IPS-18c (cell line): ENCODE measurements at regions not wholly inside any gene's neighbourhood (a gene's known extent, or its start where the extent isn't known, plus 50 kb on each side); places are given as distances from the start of the nearest gene placed in this dataset.

Experiments
- H3K4me3 ChIP-seq: 2 replicates; pipeline ENCODE4 v1.7.0; 2013; ENCODE audit warnings: low read depth, mild to moderate bottlenecking, low read length, moderate library complexity; ENCODE audit not compliant: insufficient read depth
- H3K9me3 ChIP-seq: one replicate; pipeline ENCODE4 v1.6.1; 2013; ENCODE audit warnings: mild to moderate bottlenecking, low read length, moderate library complexity; ENCODE audit not compliant: control insufficient read depth, insufficient read depth

DNA sequence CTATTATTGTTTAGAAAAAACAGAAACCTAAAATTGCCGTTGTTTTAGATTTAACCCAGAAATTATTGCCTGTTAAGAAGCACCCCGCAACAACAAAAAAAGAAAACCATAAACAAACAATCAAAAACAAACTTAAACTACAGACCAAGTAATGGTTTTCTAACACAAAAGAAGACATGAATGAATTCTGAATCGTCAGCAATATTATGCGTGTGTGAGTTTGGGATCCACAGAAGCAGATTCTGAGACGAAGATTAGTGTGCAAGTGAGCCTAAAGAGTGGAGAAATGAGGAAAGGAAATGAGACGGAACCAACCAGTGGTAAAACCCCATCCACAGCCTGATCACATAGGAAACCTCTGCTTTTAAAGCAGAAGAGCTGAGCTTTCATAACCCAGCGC lies 1514.9 kb upstream of the PIK3C3 start:
- H3K4me3 ChIP-seq, result no peak overlapping the region
- no peaks in the 10 kb centered on the region for H3K9me3 ChIP-seq

DNA sequence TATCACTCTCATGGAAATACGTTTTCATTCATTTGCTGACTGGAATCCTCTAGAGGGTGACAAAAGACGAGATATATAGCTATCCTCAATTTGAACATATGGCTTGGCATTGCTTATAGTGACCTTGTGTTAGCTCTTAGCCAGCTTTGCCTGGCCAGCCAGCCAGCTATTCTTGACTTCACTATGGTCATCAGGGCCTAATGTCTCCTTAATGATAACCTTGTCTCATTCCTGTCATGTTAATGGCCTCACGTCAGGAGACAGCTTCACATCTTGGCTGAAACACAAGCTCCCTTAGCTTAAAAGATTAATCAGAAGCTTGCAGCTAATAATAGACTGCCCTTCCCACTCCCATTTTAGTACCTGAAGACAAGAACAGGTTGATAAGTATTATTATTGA lies 1517.5 kb upstream of the PIK3C3 start:
- no peak overlapping the region for H3K4me3 ChIP-seq

DNA sequence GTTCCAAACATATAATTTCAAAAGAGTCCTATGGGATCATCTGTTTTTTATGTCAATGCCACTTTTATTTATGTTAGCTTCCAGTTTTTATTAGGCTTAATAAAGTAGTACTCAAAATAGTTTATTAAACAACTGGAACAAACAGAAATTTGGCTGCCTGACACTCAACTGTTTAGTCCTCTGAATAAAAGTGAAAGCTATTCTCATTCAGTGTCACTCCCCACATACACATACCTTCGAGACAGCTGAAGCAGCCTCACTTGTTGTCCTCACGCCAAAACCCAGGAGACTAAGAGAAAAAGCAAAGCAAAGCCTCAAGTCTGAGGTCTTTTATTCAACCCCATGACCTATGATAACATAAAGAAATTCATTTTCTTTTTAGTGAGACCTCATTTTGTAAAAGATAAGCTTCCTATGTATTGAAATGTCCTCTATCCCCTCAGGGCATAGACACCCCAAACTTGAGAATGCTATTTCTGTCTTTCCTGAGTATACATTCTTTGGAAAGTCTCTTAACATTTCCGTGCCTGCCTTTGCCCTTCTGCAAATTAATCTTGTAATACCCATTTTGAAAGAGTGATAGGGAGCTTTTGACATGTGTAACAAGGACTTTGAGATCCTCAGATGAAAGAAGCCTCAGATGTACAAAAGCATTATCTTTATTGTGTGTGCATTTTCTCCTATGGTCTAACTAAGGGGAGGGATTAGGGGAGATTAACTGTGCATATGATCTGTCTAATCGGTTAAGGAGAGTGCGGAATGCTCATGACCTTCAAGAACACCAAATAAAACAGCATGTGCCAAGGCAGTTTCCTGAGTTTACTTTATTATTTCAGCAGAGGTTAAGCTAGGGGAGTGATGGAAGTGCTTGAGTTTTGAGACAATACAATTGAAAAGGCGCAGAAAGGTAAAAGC lies 1523.7 kb upstream of the PIK3C3 start:
- no peak overlapping the region for H3K4me3 ChIP-seq
- no peaks in the 10 kb centered on the region for H3K9me3 ChIP-seq

More for the DNA sequence above, 1517.5 kb upstream of the PIK3C3 start:
- H3K9me3 ChIP-seq, result no peaks in the 10 kb centered on the region

DNA sequence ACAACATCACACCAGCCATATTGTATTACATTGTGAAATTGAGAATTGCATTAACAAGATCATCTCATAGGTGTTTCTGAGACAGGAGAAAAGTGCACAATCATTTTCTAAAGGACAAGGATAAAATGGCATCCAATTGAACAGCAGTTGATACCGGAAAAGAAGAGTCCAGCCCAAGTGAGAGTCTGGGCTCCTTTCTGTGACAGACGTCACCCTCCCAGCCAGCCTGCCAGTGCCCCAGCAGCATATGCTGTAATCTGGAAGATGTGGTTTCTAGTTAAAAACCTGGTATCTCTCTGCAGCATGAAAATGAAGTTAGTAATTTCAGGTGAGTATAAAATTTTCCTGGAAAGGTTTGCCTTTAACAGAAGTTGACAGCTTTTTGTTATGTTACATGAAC lies 1531.7 kb upstream of the PIK3C3 start:
- Histone ChIP-seq H3K4me3 (no peak overlapping the region), H3K9me3 (no peaks in the 10 kb centered on the region)

DNA sequence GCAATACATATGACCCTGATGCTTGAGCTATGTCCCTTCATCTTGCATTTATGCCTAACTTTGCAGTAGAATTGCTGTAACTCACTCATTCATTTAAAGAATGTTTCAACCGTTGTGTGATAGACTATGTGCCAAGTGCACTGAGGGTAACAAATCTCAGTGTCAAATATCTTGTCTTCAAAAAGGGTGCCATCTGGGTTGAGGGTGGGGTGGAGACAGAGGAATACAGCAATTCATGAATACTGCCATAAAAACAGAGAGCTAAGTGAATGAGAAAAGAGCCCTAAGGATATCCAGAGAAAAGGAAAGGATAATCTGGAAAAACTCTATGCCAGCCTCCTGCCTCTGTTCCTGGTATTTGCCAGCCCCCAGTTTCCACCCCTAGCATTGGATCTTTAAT lies 1534.4 kb upstream of the PIK3C3 start:
- H3K9me3 ChIP-seq, result no peaks in the 10 kb centered on the region
- H3K4me3 ChIP-seq, result no peak overlapping the region

DNA sequence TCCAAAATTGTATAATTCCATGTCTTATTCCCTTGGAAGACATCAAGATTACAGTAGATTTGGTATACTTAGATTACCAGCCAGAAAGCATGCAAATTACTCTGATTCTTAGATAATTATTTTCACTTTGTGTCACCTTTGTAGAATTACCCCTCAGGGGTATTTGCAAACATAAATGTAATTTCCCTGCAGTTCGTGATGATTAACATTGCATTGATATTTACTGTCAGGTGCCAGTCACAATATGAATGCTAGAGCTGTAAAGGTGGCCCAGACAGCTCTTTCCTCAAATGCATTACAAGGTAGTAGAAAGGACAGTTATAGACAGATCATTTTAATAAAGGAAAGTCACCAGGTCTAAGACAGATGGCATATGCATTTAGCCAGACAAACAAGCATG lies 1537.5 kb upstream of the PIK3C3 start:
- Histone ChIP-seq H3K9me3 (no peaks in the 10 kb centered on the region), H3K4me3 (no peak overlapping the region)

DNA sequence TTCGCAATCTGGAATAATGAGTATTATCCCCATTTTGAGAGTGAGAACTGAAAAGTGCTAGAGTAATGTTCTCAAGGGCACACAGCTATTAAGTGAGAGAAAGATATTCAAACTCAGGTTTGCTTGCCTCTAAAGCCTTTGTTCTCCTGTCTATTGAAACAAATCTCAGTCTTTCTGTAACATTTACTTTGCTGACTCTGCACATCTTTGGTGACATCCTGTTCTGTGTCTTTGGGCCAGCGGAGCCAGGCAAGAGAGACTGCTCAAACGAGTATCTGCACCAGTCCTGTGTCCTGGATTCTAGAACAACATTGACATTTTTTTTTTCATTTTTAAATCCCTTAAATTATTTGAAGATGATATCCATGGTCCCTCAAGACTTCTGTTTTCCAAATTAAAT lies 1539.2 kb upstream of the PIK3C3 start:
- Histone ChIP-seq H3K4me3 (no peak overlapping the region), H3K9me3 (no peaks in the 10 kb centered on the region)

DNA sequence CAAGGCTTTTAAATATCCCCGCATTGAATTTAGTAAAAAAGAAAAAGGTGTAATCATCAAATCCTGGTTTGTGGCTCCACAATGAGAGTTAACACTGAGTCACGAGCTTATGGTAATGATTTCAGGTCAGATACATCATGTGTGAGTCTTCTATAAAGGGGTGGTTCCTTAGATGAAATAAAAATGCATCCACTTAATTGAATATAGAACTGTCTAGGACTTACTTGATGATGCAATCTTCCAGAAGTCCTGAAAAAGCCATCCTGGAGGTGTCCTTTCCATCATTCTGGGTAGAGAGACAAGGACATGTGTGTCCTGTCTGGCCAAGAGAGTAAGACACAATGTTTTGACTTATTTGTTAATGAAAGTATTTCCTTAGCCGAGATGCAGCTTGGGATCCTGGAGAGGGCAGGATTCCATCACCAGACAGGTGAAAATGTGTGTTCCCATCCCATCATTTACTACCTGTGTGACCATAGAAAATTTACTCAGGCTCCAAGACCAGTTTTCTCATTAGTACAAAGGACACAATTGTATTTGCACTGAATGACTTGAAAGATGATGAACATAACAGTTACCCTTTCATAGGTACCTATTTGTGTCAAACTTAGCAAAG lies 1539.8 kb upstream of the PIK3C3 start:
- Histone ChIP-seq H3K9me3 (no peaks in the 10 kb centered on the region), H3K4me3 (no peak overlapping the region)

DNA sequence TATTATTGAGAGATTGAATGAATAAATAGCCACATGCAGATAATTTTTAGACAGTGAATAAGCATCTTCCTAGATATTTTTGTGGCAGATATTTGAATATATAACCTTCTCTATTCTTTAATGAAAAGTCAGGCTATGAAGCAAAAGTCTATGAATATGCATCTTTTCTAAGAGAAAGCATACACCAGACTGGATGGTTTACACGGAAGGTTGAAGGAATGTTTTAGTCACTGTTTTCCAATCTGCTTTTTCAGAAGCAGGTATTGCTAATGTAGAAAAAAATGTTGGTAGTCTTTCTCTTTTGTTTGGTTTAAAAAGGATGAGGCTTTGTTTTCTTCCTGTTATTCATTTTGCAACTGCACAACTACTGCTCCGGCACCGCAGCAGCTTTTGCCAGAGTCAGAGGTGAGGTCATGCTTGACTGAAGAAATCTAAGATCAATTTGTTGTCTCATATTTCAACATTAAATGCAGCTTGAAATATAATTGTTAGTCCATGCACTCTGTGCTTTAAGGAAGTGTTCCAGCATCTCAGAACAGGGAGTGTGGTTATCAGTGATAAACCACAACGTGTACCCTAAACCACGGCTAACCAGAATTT lies 1540.8 kb upstream of the PIK3C3 start:
- H3K4me3 ChIP-seq, result no peak overlapping the region

DNA sequence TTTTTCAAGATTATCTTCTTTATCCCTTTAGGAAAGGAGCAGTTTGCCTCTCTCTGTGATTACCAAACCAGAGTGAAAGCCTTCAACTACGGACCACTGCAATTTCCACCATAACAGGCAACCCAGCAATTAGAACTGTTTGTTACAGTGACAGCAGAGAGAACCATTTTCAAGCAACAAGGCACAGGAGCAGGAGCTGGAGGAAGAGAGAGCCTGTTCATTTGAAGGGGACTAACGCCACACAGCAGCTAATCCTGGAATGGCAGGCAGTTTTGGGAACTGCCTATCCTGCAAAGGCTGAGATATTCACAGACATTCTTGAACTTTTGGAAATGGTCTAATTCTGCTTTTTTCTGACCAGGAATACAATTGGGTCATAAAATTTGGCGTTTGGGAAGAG lies 1541.9 kb upstream of the PIK3C3 start:
- Histone ChIP-seq H3K4me3 (no peak overlapping the region), H3K9me3 (no peaks in the 10 kb centered on the region)

More for the DNA sequence above, 1540.8 kb upstream of the PIK3C3 start:
- no peaks in the 10 kb centered on the region for H3K9me3 ChIP-seq

DNA sequence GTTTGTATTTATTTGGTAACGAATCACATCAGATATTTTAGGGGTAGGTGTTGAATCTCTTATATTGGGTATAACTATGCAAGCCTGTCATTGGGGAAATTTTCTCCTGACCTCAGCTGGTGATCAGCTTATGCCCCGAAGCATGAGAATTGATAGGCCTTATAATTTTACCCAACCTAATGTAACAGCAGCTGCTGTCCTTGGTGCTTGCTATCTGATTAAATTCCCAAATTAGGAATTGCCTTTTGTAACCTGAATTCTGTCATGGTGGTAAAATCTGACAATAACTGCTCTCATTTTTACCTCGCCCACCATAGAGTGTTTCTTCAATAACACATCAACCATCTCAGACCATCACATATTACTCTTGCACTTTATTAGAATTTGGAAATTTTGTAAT lies 1542.6 kb upstream of the PIK3C3 start:
- Histone ChIP-seq H3K4me3 (no peak overlapping the region), H3K9me3 (no peaks in the 10 kb centered on the region)

DNA sequence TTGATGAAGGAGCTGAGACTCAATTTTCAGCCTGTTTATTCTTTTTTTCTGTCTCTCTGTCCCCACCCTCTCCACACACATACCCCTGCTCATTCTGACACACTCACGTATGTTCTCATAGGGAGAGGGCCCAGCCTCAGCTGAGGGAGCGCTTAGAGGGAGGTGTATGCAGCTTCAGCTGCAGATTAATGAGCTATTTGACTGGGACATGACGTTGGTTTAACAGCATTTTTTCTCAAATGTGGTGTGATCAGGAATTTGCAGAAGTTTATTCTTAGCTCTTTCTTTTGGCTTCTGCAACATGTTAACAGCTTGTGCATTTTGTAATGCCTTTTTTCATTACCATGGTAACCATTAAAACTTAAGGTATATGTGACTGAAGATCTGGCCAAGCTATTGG lies 1547.1 kb upstream of the PIK3C3 start:
- Histone ChIP-seq H3K9me3 (no peaks in the 10 kb centered on the region), H3K4me3 (no peak overlapping the region)

DNA sequence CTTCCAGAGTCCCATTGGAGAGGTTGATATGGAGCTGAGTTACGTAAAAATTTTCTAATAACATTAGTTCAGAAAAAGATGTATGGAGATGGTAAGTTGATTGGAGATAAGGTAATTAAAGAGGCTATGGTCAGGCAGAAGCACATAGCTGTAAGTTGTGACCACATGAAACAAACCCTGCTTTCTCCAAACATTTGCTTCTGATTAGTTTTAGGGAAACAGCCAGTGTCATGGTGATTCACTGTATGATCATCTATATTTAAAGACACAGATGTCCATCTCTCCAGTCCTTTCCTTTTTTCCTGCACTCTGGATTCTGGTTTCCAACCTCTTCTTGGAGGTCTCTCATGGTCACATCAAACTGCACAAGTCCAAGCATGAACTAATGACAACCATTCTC lies 1550.8 kb upstream of the PIK3C3 start:
- no peak overlapping the region for H3K4me3 ChIP-seq
- no peaks in the 10 kb centered on the region for H3K9me3 ChIP-seq

DNA sequence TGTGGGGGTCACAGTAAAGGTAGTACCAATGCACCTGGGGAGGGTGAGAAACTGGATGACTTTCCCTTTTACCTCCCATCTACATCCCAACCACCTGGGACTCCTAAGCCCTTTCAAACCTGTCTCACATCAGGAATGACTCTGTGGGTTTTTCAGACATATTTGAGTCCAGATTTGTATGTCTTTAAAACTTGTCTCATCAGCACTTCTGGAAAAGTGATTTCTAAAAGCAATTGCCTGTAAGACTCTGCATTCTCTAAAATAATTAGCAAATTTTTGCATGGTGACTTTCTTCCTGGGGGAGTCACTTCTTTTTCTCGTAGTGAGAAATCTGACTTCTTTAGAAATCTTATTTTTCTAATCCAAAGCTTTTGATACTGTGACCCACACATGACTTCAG lies 1553.0 kb upstream of the PIK3C3 start:
- H3K9me3 ChIP-seq, result no peaks in the 10 kb centered on the region
- H3K4me3 ChIP-seq, result no peak overlapping the region

DNA sequence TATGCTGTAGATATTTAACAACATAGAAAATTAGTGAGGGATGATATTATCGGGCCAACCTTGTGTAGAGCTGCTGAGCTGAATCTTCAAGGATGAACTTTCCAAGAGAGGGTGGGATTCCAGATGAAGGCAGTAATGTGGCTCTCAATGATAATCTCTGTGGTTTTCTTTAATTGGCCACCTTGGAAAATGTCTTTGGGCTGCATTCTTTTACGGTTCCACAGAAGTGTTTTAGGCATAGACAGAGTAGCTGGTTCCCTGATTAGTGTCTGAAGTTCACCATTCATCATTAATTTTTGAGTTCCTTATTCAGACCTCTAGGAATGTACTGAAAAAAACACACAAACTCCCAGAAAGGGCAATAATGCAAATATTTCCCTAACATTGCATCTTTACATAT lies 1566.9 kb upstream of the PIK3C3 start:
- Histone ChIP-seq H3K4me3 (no peak overlapping the region), H3K9me3 (no peaks in the 10 kb centered on the region)

DNA sequence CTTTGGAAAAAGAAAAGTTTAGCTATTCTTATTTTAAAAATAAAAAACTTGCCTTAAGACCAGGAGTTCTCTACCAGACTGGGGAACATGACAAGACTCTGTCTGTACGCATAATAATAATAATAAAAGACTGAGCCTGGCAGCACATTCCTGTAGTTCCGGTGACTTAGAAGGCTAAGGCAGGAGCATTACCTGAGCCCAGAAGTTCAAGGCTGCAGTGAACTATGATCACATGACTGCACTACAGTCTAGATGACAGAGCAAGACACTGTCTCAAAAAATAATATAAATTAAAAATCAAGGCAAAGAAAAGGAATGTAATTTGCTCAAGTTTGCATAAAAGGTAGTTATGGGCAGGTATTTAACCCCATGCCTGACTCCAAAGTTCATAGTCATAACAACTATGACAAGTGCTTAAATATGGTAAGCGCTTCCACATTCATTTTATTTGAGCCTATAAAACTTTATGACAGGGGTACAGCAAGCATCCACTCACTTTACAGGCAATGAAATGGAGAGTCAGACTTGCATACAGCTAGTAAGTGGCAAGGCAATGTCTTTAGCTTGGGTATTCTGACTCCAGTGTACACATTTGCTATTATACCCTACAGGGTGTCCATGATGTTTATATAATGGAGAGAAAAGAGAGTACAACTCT lies 1567.8 kb upstream of the PIK3C3 start:
- Histone ChIP-seq H3K9me3 (no peaks in the 10 kb centered on the region), H3K4me3 (no peak overlapping the region)

DNA sequence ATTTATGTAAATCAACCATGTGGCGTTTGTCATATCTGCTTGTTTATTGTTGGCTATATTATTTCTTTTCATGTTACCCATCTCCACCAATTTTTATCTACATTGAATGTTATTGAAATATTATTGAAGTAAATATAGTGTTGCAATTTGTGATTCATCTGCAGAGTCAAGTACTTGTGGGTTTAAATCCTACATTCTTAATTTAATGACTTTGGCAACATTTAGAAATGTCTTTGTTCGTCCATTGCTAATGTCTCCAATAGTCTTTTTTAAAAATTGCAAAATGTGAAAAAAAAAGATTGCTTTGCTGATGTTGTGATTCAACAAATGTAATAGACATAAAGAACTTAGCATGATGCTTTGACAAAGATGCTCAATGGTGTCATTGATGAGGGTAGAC lies 1572.8 kb upstream of the PIK3C3 start:
- no peaks in the 10 kb centered on the region for H3K9me3 ChIP-seq
- no peak overlapping the region for H3K4me3 ChIP-seq
